WTC11 (cell line): ENCODE measurements at regions not wholly inside any gene's neighbourhood (a gene's known extent, or its start where the extent isn't known, plus 50 kb on each side); places are given as distances from the start of the nearest gene placed in this dataset.

Experiments
- AFF4 ChIP-seq: sonication (generic); formaldehyde crosslinking; IDR thresholded peaks from 2 replicates; pipeline ENCODE4 v1.8.1; 2023; ENCODE audit warnings: mild to moderate bottlenecking, missing genetic modification reagents, borderline replicate concordance
- ATF3 ChIP-seq: sonication (generic); formaldehyde crosslinking; conservative IDR thresholded peaks from 2 replicates; pipeline ENCODE4 v1.8.1; 2022; ENCODE audit warnings: mild to moderate bottlenecking, missing genetic modification reagents
- CTCF ChIP-seq: fragments of 200-600 bp; IDR thresholded peaks from 2 replicates; pipeline ENCODE4 v1.8.0; 2022; ENCODE audit warnings: antibody characterized with exemption
- E2F1 ChIP-seq: sonication (generic); formaldehyde crosslinking; IDR thresholded peaks from 2 replicates; pipeline ENCODE4 v1.8.0; 2022; ENCODE audit warnings: mild to moderate bottlenecking, missing genetic modification reagents
- E2F4 ChIP-seq: sonication (generic); formaldehyde crosslinking; IDR thresholded peaks from 2 replicates; pipeline ENCODE4 v1.8.1; 2022; ENCODE audit warnings: low read depth, mild to moderate bottlenecking, moderate library complexity, missing genetic modification reagents, borderline replicate concordance
- GRHL2 ChIP-seq: fragments of 250-450 bp; sonication (Bioruptor Pico); IDR thresholded peaks from 2 replicates; pipeline ENCODE4 v1.8.0; 2022; ENCODE audit warnings: mild to moderate bottlenecking, moderate library complexity; ENCODE audit not compliant: insufficient replicate concordance, severe bottlenecking
- IRF1 ChIP-seq: sonication (generic); formaldehyde crosslinking; IDR thresholded peaks from 2 replicates; pipeline ENCODE4 v1.8.0; 2023; ENCODE audit warnings: missing genetic modification reagents
- PRDM15 ChIP-seq: sonication (generic); formaldehyde crosslinking; IDR thresholded peaks from 2 replicates; pipeline ENCODE4 v1.8.0; 2022; ENCODE audit warnings: missing genetic modification reagents
- TCF7 ChIP-seq: sonication (generic); formaldehyde crosslinking; IDR thresholded peaks from 2 replicates; pipeline ENCODE4 v1.8.0; 2022; ENCODE audit warnings: mild to moderate bottlenecking, low read depth, missing genetic modification reagents, moderate library complexity
- USF2 ChIP-seq: sonication (generic); formaldehyde crosslinking; IDR thresholded peaks from 2 replicates; pipeline ENCODE4 v1.8.1; 2023; ENCODE audit warnings: mild to moderate bottlenecking, missing genetic modification reagents, moderate library complexity
- ZNF232 ChIP-seq: sonication (generic); formaldehyde crosslinking; IDR thresholded peaks from 2 replicates; pipeline ENCODE4 v1.8.0; 2022; ENCODE audit warnings: mild to moderate bottlenecking, missing genetic modification reagents
- ZNF263 ChIP-seq: sonication (generic); formaldehyde crosslinking; IDR thresholded peaks from 2 replicates; pipeline ENCODE4 v1.8.1; 2022; ENCODE audit warnings: low read depth, mild to moderate bottlenecking, moderate library complexity, missing genetic modification reagents
- ZNF512 ChIP-seq: sonication (generic); formaldehyde crosslinking; IDR thresholded peaks from 2 replicates; pipeline ENCODE4 v1.8.1; 2022; ENCODE audit warnings: missing genetic modification reagents, borderline replicate concordance

- TF ChIP-seq E2F4 (CRISPR knock-in tag) (no peak), CTCF (no peak), IRF1 (CRISPR knock-in tag) (no peak), PRDM15 (CRISPR knock-in tag) (no peak), AFF4 (CRISPR knock-in tag) (no peak), ATF3 (no peak), GRHL2 (CRISPR knock-in tag) (no peak), ZNF232 (CRISPR knock-in tag) (no peak), USF2 (CRISPR knock-in tag) (no peak), ZNF512 (CRISPR knock-in tag) (no peak), TCF7 (no peak), ZNF263 (CRISPR knock-in tag) (no peak), E2F1 (no peak)
These were observed 127.8 kb upstream of the ESRRG start for GRCh38 chr1:216851073-216851472.
